LNCAP (cell line): ENCODE measurements at regions not wholly inside any gene's neighbourhood (a gene's known extent, or its start where the extent isn't known, plus 50 kb on each side); places are given as distances from the start of the nearest gene placed in this dataset.

ENCODE experiments used
- TF ChIP-seq, protein P1 (sequence below): fragments of 450-650 bp; IDR thresholded peaks from 2 replicates; pipeline ENCODE4 v1.5.1; 2017; ENCODE audit warnings: mild to moderate bottlenecking

- TF ChIP-seq, protein P1, sequence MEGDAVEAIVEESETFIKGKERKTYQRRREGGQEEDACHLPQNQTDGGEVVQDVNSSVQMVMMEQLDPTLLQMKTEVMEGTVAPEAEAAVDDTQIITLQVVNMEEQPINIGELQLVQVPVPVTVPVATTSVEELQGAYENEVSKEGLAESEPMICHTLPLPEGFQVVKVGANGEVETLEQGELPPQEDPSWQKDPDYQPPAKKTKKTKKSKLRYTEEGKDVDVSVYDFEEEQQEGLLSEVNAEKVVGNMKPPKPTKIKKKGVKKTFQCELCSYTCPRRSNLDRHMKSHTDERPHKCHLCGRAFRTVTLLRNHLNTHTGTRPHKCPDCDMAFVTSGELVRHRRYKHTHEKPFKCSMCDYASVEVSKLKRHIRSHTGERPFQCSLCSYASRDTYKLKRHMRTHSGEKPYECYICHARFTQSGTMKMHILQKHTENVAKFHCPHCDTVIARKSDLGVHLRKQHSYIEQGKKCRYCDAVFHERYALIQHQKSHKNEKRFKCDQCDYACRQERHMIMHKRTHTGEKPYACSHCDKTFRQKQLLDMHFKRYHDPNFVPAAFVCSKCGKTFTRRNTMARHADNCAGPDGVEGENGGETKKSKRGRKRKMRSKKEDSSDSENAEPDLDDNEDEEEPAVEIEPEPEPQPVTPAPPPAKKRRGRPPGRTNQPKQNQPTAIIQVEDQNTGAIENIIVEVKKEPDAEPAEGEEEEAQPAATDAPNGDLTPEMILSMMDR = no peak
Observed at GRCh38 chr4:20137176-20137575, 114.5 kb upstream of the SLIT2 start.

DNA sequence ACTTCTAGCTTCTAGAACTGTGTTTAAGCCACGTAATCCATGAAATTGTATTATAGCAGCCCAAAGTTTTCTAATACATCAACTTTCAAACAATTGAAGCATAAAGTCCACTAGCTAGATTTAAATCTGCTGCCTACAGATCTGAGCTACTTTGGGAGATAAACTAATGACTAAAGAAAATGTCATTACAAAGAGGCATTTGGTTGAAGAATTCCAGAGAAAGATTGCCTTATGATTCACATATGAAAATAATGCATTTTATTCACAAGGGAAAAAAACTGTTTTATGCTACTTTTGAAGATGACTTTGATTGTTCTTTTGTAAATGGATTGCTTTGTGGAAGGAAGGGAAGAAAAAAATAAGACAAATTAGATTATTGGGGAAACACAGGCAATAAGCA lies 124.1 kb upstream of the SLIT2 start:
- TF ChIP-seq, protein P1 = no peak

- TF ChIP-seq, protein P1 = no peak
Observed at GRCh38 chr4:20126906-20127305, 124.8 kb upstream of the SLIT2 start.

GRCh38 chr4:20124317-20125026 lies 127.2 kb upstream of the SLIT2 start:
- TF ChIP-seq, protein P1 = no peak

- TF ChIP-seq, protein P1 = no peak
Observed at GRCh38 chr4:20122198-20122988, 129.3 kb upstream of the SLIT2 start.

- TF ChIP-seq, protein P1 = no peak
Observed at GRCh38 chr4:20119141-20119540, 132.6 kb upstream of the SLIT2 start.

DNA sequence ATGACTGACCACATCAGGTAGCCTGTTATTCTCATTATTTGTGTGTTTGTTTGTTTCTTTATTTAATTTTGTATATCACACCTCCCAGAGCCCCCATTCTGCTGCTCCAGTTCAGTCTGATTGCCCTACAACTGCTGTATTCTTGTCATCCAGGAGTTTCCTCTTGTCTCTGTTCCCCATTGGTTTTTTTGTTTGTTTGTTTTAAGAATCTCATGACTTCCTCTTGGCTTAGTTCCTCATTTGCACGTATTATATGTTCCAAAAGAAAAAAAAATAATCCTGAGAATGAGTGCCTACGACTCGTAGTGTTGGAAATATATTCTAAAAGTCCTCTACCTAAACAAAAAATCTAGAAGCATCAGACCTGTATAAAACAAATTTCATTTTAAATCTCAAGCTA lies 142.3 kb upstream of the SLIT2 start:
- TF ChIP-seq, protein P1 = no peak
